ENCODE measurements at regions not wholly inside any gene's neighbourhood (a gene's known extent, or its start where the extent isn't known, plus 50 kb on each side); places are given as distances from the start of the nearest gene placed in this dataset.

GRCh38 chr10:132470410-132471124 is 67.0 kb upstream of the INPP5A start:
- no peak for TF ChIP-seq POLR2AphosphoS5 (IDR thresholded peaks at IDR 0.05)
- TF ChIP-seq CTCF (IDR thresholded peaks at IDR 0.05), result no peak
- no peak for TF ChIP-seq POLR2A (IDR thresholded peaks at IDR 0.05)
